Suprapubic skin (tissue), 4 donors: ENCODE measurements at regions not wholly inside any gene's neighbourhood (a gene's known extent, or its start where the extent isn't known, plus 50 kb on each side); places are given as distances from the start of the nearest gene placed in this dataset.
"Not testable (repeated sequence)": the region's sequence is repeated elsewhere in the genome, so short reads cannot be mapped to it uniquely, and the experiment has no call there.

Source experiments
- DNase-seq, 2 donors: peaks; one replicate each; pipeline ENCODE4 v3.0.0-alpha.2; 2019; ENCODE audit warnings: low spot score in 2 of 2
- H3K27ac ChIP-seq: fragments of 200-600 bp; sonication (generic); one replicate; pipeline ENCODE4 v1.5.1; 2019
- H3K27me3 ChIP-seq: fragments of 200-600 bp; sonication (generic); one replicate; pipeline ENCODE4 v1.5.1; 2019
- H3K36me3 ChIP-seq: fragments of 200-600 bp; sonication (generic); one replicate; pipeline ENCODE4 v1.5.1; 2019
- H3K4me1 ChIP-seq: fragments of 200-600 bp; sonication (generic); one replicate; pipeline ENCODE4 v1.5.1; 2019
- H3K4me3 ChIP-seq: fragments of 200-600 bp; sonication (generic); one replicate; pipeline ENCODE4 v1.5.1; 2019; ENCODE audit warnings: mild to moderate bottlenecking
- H3K9me3 ChIP-seq: fragments of 200-600 bp; sonication (generic); one replicate; pipeline ENCODE4 v1.5.1; 2019
- CTCF ChIP-seq, 2 donors: fragments of 200-600 bp in 1 of 2; fragments of 450-650 bp in 1 of 2; sonication (generic) in 1 of 2; IDR thresholded peaks; one replicate each; pipeline ENCODE4 v1.5.1; 2016 to 2019; ENCODE audit warnings: antibody characterized with exemption in 2 of 2, mild to moderate bottlenecking in 1 of 2, moderate library complexity in 1 of 2
- EP300 ChIP-seq: sonication (generic); formaldehyde crosslinking; IDR thresholded peaks from one replicate; pipeline ENCODE4 v1.6.1; 2017; ENCODE audit warnings: antibody characterized with exemption
- POLR2A ChIP-seq, 2 donors: fragments of 450-650 bp; IDR thresholded peaks; one replicate each; pipeline ENCODE4 v1.6.1; 2017; ENCODE audit warnings: antibody characterized with exemption in 2 of 2, mild to moderate bottlenecking in 2 of 2, moderate library complexity in 2 of 2
- POLR2AphosphoS5 ChIP-seq, 3 donors: sonication (generic); formaldehyde crosslinking; IDR thresholded peaks; one replicate each; pipeline ENCODE4 v1.6.1; 2017; ENCODE audit warnings: antibody characterized with exemption in 3 of 3
- whole genome bisulfite sequencing: methylation state at CpG from one replicate; pipeline ENCODE4 v1.1.5; 2018; 5-methylcytosine and 5-hydroxymethylcytosine counted together

- no peaks in the 10 kb centered on the region for H3K27me3 ChIP-seq
- H3K9me3 ChIP-seq = no peaks in the 10 kb centered on the region
- no peak overlapping the region for H3K27ac ChIP-seq
- DNase-seq = no peak
- no peak for TF ChIP-seq EP300
- TF ChIP-seq CTCF (IDR thresholded peaks at IDR 0.05) = no peak
- TF ChIP-seq POLR2A (IDR thresholded peaks at IDR 0.05) = no peak
- TF ChIP-seq POLR2AphosphoS5 (IDR thresholded peaks at IDR 0.05) = no peak
- 71% methylated on average over 2 of the region's 2 CpGs for WGBS
- no peaks in the 10 kb centered on the region for H3K36me3 ChIP-seq
- no peak overlapping the region for H3K4me3 ChIP-seq
- no peaks in the 10 kb centered on the region for H3K4me1 ChIP-seq
Measured at GRCh38 chr13:81080911-81081454, 740.1 kb upstream of the SPRY2 start.

- no peak overlapping the region for H3K4me3 ChIP-seq
- no peak for DNase-seq
- no peaks in the 10 kb centered on the region for H3K36me3 ChIP-seq
- H3K27ac ChIP-seq = no peak overlapping the region
- no peaks in the 10 kb centered on the region for H3K27me3 ChIP-seq
- no peak for TF ChIP-seq POLR2A (IDR thresholded peaks at IDR 0.05)
- no peak for TF ChIP-seq EP300
- no peak for TF ChIP-seq POLR2AphosphoS5 (IDR thresholded peaks at IDR 0.05)
- no peak for TF ChIP-seq CTCF (IDR thresholded peaks at IDR 0.05)
- no peaks in the 10 kb centered on the region for H3K4me1 ChIP-seq
- H3K9me3 ChIP-seq = no peaks in the 10 kb centered on the region
Measured at GRCh38 chr13:81078048-81078447, 737.1 kb upstream of the SPRY2 start.

- H3K9me3 ChIP-seq, H3K27me3 ChIP-seq, DNase-seq, H3K27ac ChIP-seq, H3K4me1 ChIP-seq, H3K36me3 ChIP-seq, H3K4me3 ChIP-seq: not testable (repeated sequence)
- 99% methylated on average over 18 of the region's 18 CpGs for WGBS
Measured at GRCh38 chr13:81069822-81070221, 728.9 kb upstream of the SPRY2 start.

DNA sequence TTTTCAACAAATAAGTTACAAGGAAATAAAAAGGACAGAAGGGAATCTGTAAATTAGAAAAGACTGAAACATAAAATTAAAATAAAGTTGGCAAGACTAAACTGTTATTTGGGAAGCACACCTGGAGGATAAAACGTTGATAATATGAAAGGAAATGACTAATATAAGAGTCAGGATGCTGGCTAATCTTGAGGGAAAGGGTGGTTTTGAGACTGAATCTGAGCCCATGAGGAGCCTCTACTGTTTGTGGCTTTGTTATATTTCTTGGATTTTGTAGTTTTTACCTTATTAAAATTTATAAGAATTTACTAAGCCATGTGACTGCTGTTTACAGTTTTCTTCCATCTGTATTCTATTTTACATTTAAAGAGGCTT is 718.0 kb upstream of the SPRY2 start:
- H3K4me3 ChIP-seq = no peak overlapping the region
- DNase-seq = no peak
- no peaks in the 10 kb centered on the region for H3K27me3 ChIP-seq
- H3K27ac ChIP-seq = no peak overlapping the region
- no peaks in the 10 kb centered on the region for H3K4me1 ChIP-seq
- no peaks in the 10 kb centered on the region for H3K36me3 ChIP-seq
- WGBS = 4% methylated on average over 1 of the region's 1 CpG
- H3K9me3 ChIP-seq = no peaks in the 10 kb centered on the region
- TF ChIP-seq POLR2A (IDR thresholded peaks at IDR 0.05) (no peak), EP300 (no peak), POLR2AphosphoS5 (IDR thresholded peaks at IDR 0.05) (no peak), CTCF (IDR thresholded peaks at IDR 0.05) (no peak)

GRCh38 chr13:81058211-81058915 is 717.4 kb upstream of the SPRY2 start:
- 47% methylated on average over 3 of the region's 3 CpGs for WGBS

More at GRCh38 chr13:81058211-81058915, 717.4 kb upstream of the SPRY2 start:
- Histone ChIP-seq H3K4me1 (no peaks in the 10 kb centered on the region), H3K27ac (no peak overlapping the region), H3K9me3 (no peaks in the 10 kb centered on the region), H3K4me3 (no peak overlapping the region), H3K36me3 (no peaks in the 10 kb centered on the region), H3K27me3 (no peaks in the 10 kb centered on the region)
- TF ChIP-seq POLR2A (IDR thresholded peaks at IDR 0.05) = no peak
- TF ChIP-seq CTCF (IDR thresholded peaks at IDR 0.05) = no peak
- no peak for TF ChIP-seq POLR2AphosphoS5 (IDR thresholded peaks at IDR 0.05)
- TF ChIP-seq EP300 = no peak
- DNase-seq = no peak
